B cell (primary cell): ENCODE measurements at regions not wholly inside any gene's neighbourhood (a gene's known extent, or its start where the extent isn't known, plus 50 kb on each side); places are given as distances from the start of the nearest gene placed in this dataset.

Source experiments
- ATAC-seq: fragments of 200-7000 bp; cut with Tn5 transposase; one replicate; pipeline ENCODE4 v1.10.0; 2021; ENCODE audit warnings: low read depth, mild to moderate bottlenecking, moderate number of reproducible peaks, moderate library complexity
- CTCF ChIA-PET: fragments of 350-600 bp; sonication (Branson Sonifier 250); formaldehyde crosslinking; loops from one replicate; lab custom pipeline; 2021; ENCODE audit warnings: antibody characterized with exemption, inconsistent platforms; lab: Charles Lee
- POLR2A ChIA-PET: fragments of 350-600 bp; sonication (Branson Sonifier 250); formaldehyde crosslinking; loops from one replicate; lab custom pipeline; 2021; ENCODE audit warnings: antibody characterized with exemption; lab: Charles Lee
- DNase-seq: peaks from one replicate; pipeline ENCODE4 v3.0.0; 2013
- H2AFZ ChIP-seq: 2 replicates; pipeline ENCODE4 v1.6.1; 2012; ENCODE audit warnings: mild to moderate bottlenecking, low read depth, low read length; ENCODE audit not compliant: insufficient read depth, poor library complexity, severe bottlenecking
- H3K27ac ChIP-seq, 2 donors: 1 replicate in 1 of 2; 2 replicates in 1 of 2; pipeline ENCODE4 v1.5.1; 2012 to 2013; ENCODE audit warnings: low read length in 2 of 2, mild to moderate bottlenecking in 2 of 2, moderate library complexity in 1 of 2
- H3K27me3 ChIP-seq, 4 experiments: fragments of 200-600 bp in 1 of 4; sonication (generic) in 1 of 4; replicated peaks in 1 of 4; 1 replicate in 2 of 4; 2 replicates in 2 of 4; pipeline versions ENCODE4 v1.6.1 to v1.7.0; 2013 to 2016; ENCODE audit warnings: low read length in 3 of 4, mild to moderate bottlenecking in 2 of 4, mixed read lengths in 1 of 4, moderate library complexity in 1 of 4; ENCODE audit not compliant: insufficient read depth in 4 of 4, control insufficient read depth in 3 of 4; ENCODE audit errors: control extremely low read depth in 1 of 4
- H3K36me3 ChIP-seq, 2 experiments: replicated peaks in 1 of 2; 1 replicate in 1 of 2; 2 replicates in 1 of 2; pipeline versions ENCODE4 v1.6.1 to v1.7.1; 2013; ENCODE audit warnings: low read length in 1 of 2; ENCODE audit not compliant: insufficient read depth in 2 of 2, control insufficient read depth in 1 of 2; ENCODE audit errors: control extremely low read depth in 1 of 2, extremely low read depth in 1 of 2
- H3K4me1 ChIP-seq, 2 donors: fragments of 200-600 bp in 1 of 2; sonication (generic) in 1 of 2; 1 replicate in 1 of 2; 2 replicates in 1 of 2; pipeline versions ENCODE4 v1.5.1 to v1.6.1; 2013 to 2017; ENCODE audit warnings: low read length in 2 of 2; ENCODE audit not compliant: control insufficient read depth in 2 of 2, insufficient read depth in 2 of 2
- H3K4me2 ChIP-seq: replicated peaks from 2 replicates; pipeline ENCODE3; 2012; ENCODE audit warnings: mild to moderate bottlenecking, low read depth, low read length; ENCODE audit not compliant: poor library complexity, severe bottlenecking
- H3K4me3 ChIP-seq, 5 experiments: fragments of 200-600 bp in 1 of 5; sonication (generic) in 1 of 5; 1 replicate in 3 of 5; 2 replicates in 2 of 5; pipeline versions ENCODE4 v1.5.1 to v1.7.0; 2011 to 2016; ENCODE audit warnings: low read length in 4 of 5, mild to moderate bottlenecking in 4 of 5, low read depth in 2 of 5, control low read depth in 1 of 5, moderate library complexity in 1 of 5; ENCODE audit not compliant: insufficient read depth in 1 of 5; ENCODE audit errors: control extremely low read depth in 1 of 5, extremely low read depth in 1 of 5
- H3K79me2 ChIP-seq: fragments of 200-600 bp; sonication (generic); one replicate; pipeline ENCODE4 v1.6.0; 2016; ENCODE audit warnings: low read length; ENCODE audit not compliant: control insufficient read depth, insufficient read depth
- H3K9ac ChIP-seq: fragments of 200-600 bp; sonication (generic); 2 replicates; pipeline ENCODE4 v1.6.1; 2017; ENCODE audit warnings: mild to moderate bottlenecking, low read length, moderate library complexity
- H3K9me3 ChIP-seq, 3 donors: one replicate each; pipeline versions ENCODE4 v1.6.1 to v1.7.1; 2013; ENCODE audit warnings: low read length in 2 of 3; ENCODE audit not compliant: control insufficient read depth in 2 of 3, insufficient read depth in 1 of 3; ENCODE audit errors: control extremely low read depth in 1 of 3
- H4K20me1 ChIP-seq: 2 replicates; pipeline ENCODE4 v1.6.0; 2012; ENCODE audit warnings: mild to moderate bottlenecking, low read length; ENCODE audit not compliant: insufficient read depth, control insufficient read depth, poor library complexity, severe bottlenecking
- H3K27ac Mint-ChIP-seq: one replicate; pipeline ENCODE4 v1.8.0; 2021; ENCODE audit warnings: mixed read lengths
- H3K27me3 Mint-ChIP-seq: one replicate; pipeline ENCODE4 v1.8.0; 2021; ENCODE audit warnings: mixed read lengths
- H3K4me1 Mint-ChIP-seq: one replicate; pipeline ENCODE4 v1.8.0; 2021; ENCODE audit warnings: mixed read lengths
- H3K4me3 Mint-ChIP-seq: one replicate; pipeline ENCODE4 v1.8.0; 2021; ENCODE audit warnings: mixed read lengths
- H3K9me3 Mint-ChIP-seq: one replicate; pipeline ENCODE4 v1.8.0; 2022; ENCODE audit warnings: mixed read lengths; ENCODE audit not compliant: insufficient read depth
- EZH2 ChIP-seq: IDR thresholded peaks from 2 replicates; pipeline ENCODE4 v1.6.1; 2012; ENCODE audit warnings: borderline replicate concordance, low read depth, mild to moderate bottlenecking, moderate library complexity, low read length; ENCODE audit not compliant: insufficient read depth, poor library complexity, severe bottlenecking
- WGBS: methylation state at CpG from one replicate; pipeline ENCODE4 v1.1.5; 2013; ENCODE audit warnings: missing lambda C conversion rate; ENCODE audit not compliant: insufficient coverage; 5-methylcytosine and 5-hydroxymethylcytosine counted together
- intact Hi-C: fragments of 100-400 bp; cut with micrococcal nuclease; formaldehyde crosslinking; loops from one replicate; pipeline ENCODE4 v1.10.0; 2022
- TF ChIP-seq, protein P1 (sequence below): fragments of 200-600 bp; IDR thresholded peaks from one replicate; pipeline ENCODE4 v1.8.0; 2022; ENCODE audit warnings: antibody characterized with exemption, mild to moderate bottlenecking

DNA sequence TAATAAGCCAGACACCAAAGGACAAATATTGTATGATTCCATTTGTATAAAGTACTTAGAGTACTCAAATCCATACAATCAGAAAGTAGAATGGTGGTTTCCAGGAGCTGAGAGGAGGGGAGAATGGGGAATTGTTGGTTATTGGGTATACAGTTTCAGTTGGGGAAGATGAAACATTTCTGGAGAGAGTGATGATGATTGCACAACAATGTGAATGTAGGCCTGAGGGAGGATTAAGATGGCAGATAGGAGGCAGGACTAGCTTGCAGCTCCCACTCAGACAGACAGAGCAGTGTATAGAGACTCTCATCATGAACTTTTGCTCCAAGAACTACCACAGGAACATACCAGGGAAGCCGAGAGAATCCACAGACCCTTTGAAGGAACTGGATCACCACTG, 75.7 kb upstream of the PAK3 start:
- Histone ChIP-seq H3K4me2 (no peak overlapping the region), H3K9me3 (no peaks in the 10 kb centered on the region), H4K20me1 (no peaks in the 10 kb centered on the region), H3K79me2 (no peaks in the 10 kb centered on the region), H3K36me3 (no peaks in the 10 kb centered on the region), H3K4me1 (no peaks in the 10 kb centered on the region), H3K27me3 (peaks cover 0 to 2% (median 0%) of the 10 kb centered on the region in 4 experiments), H3K27ac (no peak overlapping the region), H3K4me3 (no peak overlapping the region), H2AFZ (no peak overlapping the region), H3K9ac (no peak overlapping the region)
- 100% methylated on average over 1 of the region's 1 CpG for WGBS
- ATAC-seq (no peak), DNase-seq (no peak)
- ChIA-PET CTCF (no interaction called here), POLR2A (no interaction called here)
- no peak for TF ChIP-seq EZH2
- TF ChIP-seq, protein P1, sequence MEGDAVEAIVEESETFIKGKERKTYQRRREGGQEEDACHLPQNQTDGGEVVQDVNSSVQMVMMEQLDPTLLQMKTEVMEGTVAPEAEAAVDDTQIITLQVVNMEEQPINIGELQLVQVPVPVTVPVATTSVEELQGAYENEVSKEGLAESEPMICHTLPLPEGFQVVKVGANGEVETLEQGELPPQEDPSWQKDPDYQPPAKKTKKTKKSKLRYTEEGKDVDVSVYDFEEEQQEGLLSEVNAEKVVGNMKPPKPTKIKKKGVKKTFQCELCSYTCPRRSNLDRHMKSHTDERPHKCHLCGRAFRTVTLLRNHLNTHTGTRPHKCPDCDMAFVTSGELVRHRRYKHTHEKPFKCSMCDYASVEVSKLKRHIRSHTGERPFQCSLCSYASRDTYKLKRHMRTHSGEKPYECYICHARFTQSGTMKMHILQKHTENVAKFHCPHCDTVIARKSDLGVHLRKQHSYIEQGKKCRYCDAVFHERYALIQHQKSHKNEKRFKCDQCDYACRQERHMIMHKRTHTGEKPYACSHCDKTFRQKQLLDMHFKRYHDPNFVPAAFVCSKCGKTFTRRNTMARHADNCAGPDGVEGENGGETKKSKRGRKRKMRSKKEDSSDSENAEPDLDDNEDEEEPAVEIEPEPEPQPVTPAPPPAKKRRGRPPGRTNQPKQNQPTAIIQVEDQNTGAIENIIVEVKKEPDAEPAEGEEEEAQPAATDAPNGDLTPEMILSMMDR, result no peak
- H3K4me1 Mint-ChIP-seq, result no peaks in the 10 kb centered on the region
- no peak overlapping the region for H3K4me3 Mint-ChIP-seq
- no peaks in the 10 kb centered on the region for H3K9me3 Mint-ChIP-seq
- no peaks in the 10 kb centered on the region for H3K27me3 Mint-ChIP-seq
- intact Hi-C loops, result no loop called here
- no peak overlapping the region for H3K27ac Mint-ChIP-seq

DNA sequence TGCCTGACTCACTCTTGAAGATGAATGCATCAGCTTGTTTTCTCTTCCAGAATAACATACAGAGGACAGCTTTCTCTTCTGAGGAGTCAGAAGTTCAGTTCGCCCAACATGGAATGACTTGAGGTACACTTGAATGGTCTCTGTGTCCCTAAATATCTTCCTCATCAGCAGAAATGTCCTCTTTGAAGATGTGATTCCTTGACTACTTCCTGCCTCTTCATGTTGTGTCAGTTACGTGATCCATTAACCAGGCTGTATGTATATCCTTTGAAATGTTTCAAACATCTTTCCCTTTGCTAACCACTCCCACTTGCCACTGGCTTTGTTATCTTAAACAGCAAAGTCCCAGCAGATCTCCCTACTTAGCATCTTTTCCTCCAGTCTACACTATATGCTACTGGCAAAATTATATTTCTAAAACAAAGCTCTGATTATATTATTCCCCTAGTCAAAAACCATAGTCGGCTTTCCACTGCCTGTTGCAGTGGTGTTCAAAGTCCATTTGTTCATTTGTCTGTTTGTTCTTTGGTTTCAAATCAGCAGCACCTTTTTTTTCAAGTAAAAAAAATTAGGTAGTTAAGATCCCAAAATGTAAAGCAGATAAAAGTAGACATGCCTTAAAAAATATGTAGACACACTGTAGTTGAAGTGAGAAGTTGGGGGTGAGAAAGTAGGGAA, 82.1 kb upstream of the PAK3 start:
- H3K9me3 Mint-ChIP-seq, result no peaks in the 10 kb centered on the region
- no peak for ATAC-seq

More for the DNA sequence above, 82.1 kb upstream of the PAK3 start:
- Histone ChIP-seq H3K4me3 (no peak overlapping the region), H3K27me3 (peaks cover 0 to 2% (median 0%) of the 10 kb centered on the region in 4 experiments), H4K20me1 (no peaks in the 10 kb centered on the region), H3K9me3 (no peaks in the 10 kb centered on the region), H3K4me1 (no peaks in the 10 kb centered on the region), H3K36me3 (no peaks in the 10 kb centered on the region), H3K4me2 (no peak overlapping the region), H3K9ac (no peak overlapping the region), H3K27ac (no peak overlapping the region), H2AFZ (no peak overlapping the region), H3K79me2 (no peaks in the 10 kb centered on the region)
- Mint-ChIP-seq H3K4me3 (no peak overlapping the region), H3K27me3 (no peaks in the 10 kb centered on the region), H3K4me1 (no peaks in the 10 kb centered on the region), H3K27ac (no peak overlapping the region)
- intact Hi-C loops, result no loop called here
- DNase-seq, result no peak
- no peak for TF ChIP-seq EZH2
- TF ChIP-seq, protein P1, result no peak
- WGBS, result no CpG with 5 or more reads among the region's 3 CpGs
- ChIA-PET CTCF (no interaction called here), POLR2A (no interaction called here)
